Astrocyte of the spinal cord (primary cell): ENCODE measurements at regions not wholly inside any gene's neighbourhood (a gene's known extent, or its start where the extent isn't known, plus 50 kb on each side); places are given as distances from the start of the nearest gene placed in this dataset.
"Not testable (repeated sequence)": the region's sequence is repeated elsewhere in the genome, so short reads cannot be mapped to it uniquely, and the experiment has no call there.

Experiments
- DNase-seq: peaks from one replicate; pipeline ENCODE4 v3.0.0; 2011; ENCODE audit warnings: low read depth, low spot score
- H3K4me3 ChIP-seq: 2 replicates; pipeline ENCODE4 v1.5.1; 2011; ENCODE audit warnings: low read depth, mild to moderate bottlenecking, low read length, moderate library complexity
- CTCF ChIP-seq: IDR thresholded peaks from 2 replicates; pipeline ENCODE4 v1.5.1; 2012; ENCODE audit warnings: low read depth, mild to moderate bottlenecking, low read length, inconsistent platforms
- in situ Hi-C: cut with HindIII; loops from 2 replicates; pipeline ENCODE4 v1.10.0; 2017; ENCODE audit warnings: low sequenced_read_pairs

GRCh38 chr5:77904362-77904761 is 128.2 kb upstream of the TBCA start:
- in situ Hi-C loops, result no loop called here
- H3K4me3 ChIP-seq, result no peak overlapping the region
- no peak for TF ChIP-seq CTCF
- DNase-seq, result no peak

- TF ChIP-seq CTCF, result no peak
- H3K4me3 ChIP-seq, result no peak overlapping the region
- in situ Hi-C loops, result no loop called here
- no peak for DNase-seq
These were observed 124.6 kb upstream of the TBCA start for GRCh38 chr5:77900691-77901090.

GRCh38 chr5:77898385-77898784 is 122.2 kb upstream of the TBCA start:
- no peak overlapping the region for H3K4me3 ChIP-seq
- DNase-seq, result no peak
- in situ Hi-C loops, result no loop called here
- TF ChIP-seq CTCF, result no peak

GRCh38 chr5:77896338-77896737 is 120.2 kb upstream of the TBCA start:
- H3K4me3 ChIP-seq, result no peak overlapping the region
- TF ChIP-seq CTCF, result no peak
- DNase-seq, result no peak
- in situ Hi-C loops, result no loop called here

- in situ Hi-C loops, H3K4me3 ChIP-seq, DNase-seq: not testable (repeated sequence)
These were observed 118.0 kb upstream of the TBCA start for GRCh38 chr5:77894103-77894502.

GRCh38 chr5:77893225-77893860 is 117.2 kb upstream of the TBCA start:
- TF ChIP-seq CTCF, result no peak
- DNase-seq, result peak; percentile 98
- in situ Hi-C loops, result no loop called here
- no peak overlapping the region for H3K4me3 ChIP-seq

- in situ Hi-C loops, result no loop called here
- H3K4me3 ChIP-seq, result no peak overlapping the region
- TF ChIP-seq CTCF, result no peak
- DNase-seq, result no peak
These were observed 116.2 kb upstream of the TBCA start for GRCh38 chr5:77892061-77893010.
